ENCODE measurements at regions not wholly inside any gene's neighbourhood (a gene's known extent, or its start where the extent isn't known, plus 50 kb on each side); places are given as distances from the start of the nearest gene placed in this dataset.

- H3K4me2 ChIP-seq (ENCODE audit: low read length): no peak overlapping the region
- ATAC-seq: no peak
- CTCF ChIA-PET: no interaction called here
Measured at GRCh38 chr13:90796474-90796873, 551.0 kb upstream of the MIR17HG start.

DNA sequence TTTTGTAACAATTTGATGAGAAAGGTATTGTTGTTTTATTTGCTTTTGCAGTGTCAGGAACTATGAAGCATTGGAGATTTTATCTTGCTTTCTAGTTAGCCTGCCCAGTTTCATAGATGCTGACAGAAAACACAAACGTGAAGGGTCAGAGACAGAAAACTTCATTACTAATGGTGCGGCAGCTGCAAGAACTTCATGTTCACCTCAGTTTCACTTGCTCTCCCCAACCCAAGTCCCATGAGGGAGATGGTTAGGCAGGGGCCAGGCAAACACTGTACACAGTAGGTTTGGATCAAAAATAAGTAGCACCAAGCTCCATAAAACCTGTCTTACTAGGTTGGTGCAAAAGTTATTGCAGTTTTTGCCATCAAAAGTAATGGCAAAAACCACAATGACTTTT lies 550.2 kb upstream of the MIR17HG start:
- H3K27ac ChIP-seq (ENCODE audit: low read depth, low read length): no peak overlapping the region
- H3K9ac ChIP-seq (ENCODE audit: low read length): no peak overlapping the region
- no peaks in the 10 kb centered on the region for H3K36me3 ChIP-seq (ENCODE audit: control insufficient read depth in 1 of 2, insufficient read depth in 2 of 2, low read length in 2 of 2)
- no peaks in the 10 kb centered on the region for H3K27me3 ChIP-seq (ENCODE audit: insufficient read depth, low read length)
- no peak for DNase-seq (ENCODE audit: low read depth, low spot score)
- ATAC-seq: no peak
- H3K9me2 ChIP-seq (ENCODE audit: insufficient read depth): no peaks in the 10 kb centered on the region
- no peaks in the 10 kb centered on the region for H3K9me3 ChIP-seq (ENCODE audit: control insufficient read depth in 1 of 2, insufficient read depth in 1 of 2, low read depth in 1 of 2, low read length in 2 of 2)
- TF ChIP-seq, protein P1, sequence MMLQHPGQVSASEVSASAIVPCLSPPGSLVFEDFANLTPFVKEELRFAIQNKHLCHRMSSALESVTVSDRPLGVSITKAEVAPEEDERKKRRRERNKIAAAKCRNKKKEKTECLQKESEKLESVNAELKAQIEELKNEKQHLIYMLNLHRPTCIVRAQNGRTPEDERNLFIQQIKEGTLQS (IDR thresholded peaks at IDR 0.05): no peak
- TF ChIP-seq SRF (IDR thresholded peaks at IDR 0.05; ENCODE audit: low read depth) (no peak), CBX3 (IDR thresholded peaks at IDR 0.05; ENCODE audit: low read depth) (no peak), SIN3A (IDR thresholded peaks at IDR 0.05; ENCODE audit: low read depth) (no peak), TCF7L2 (IDR thresholded peaks at IDR 0.05; ENCODE audit: borderline replicate concordance, extremely low read depth, insufficient read depth, insufficient read length) (no peak), EZH2 (IDR thresholded peaks at IDR 0.05) (no peak), FOSL1 (IDR thresholded peaks at IDR 0.05; ENCODE audit: low read depth) (no peak), JUND (IDR thresholded peaks at IDR 0.05) (no peak), EZH2phosphoT487 (IDR thresholded peaks at IDR 0.05; ENCODE audit: borderline replicate concordance) (no peak)
- intact Hi-C loops (cut with micrococcal nuclease): no loop called here
- H2AFZ ChIP-seq (ENCODE audit: low read depth, low read length, poor library complexity, severe bottlenecking): no peak overlapping the region
- no peak overlapping the region for H3K4me2 ChIP-seq (ENCODE audit: low read length)
- H3K79me2 ChIP-seq (ENCODE audit: insufficient read depth, low read length): no peaks in the 10 kb centered on the region
- ChIA-PET CTCF (no interaction called here), RAD21 (ENCODE audit: low non-redundant PET in 1 of 2, low total read pairs in 2 of 2, uncharacterized antibody in 2 of 2, unreplicated experiment in 2 of 2) (no interaction called here), POLR2A (no interaction called here)
- BruUV-seq (replicated peaks): no TSS peak
- H3K4me1 ChIP-seq (ENCODE audit: control insufficient read depth in 1 of 2, insufficient read depth in 2 of 2, low read length in 2 of 2): no peaks in the 10 kb centered on the region
- H4K20me1 ChIP-seq (ENCODE audit: insufficient read depth): no peaks in the 10 kb centered on the region
- no peak overlapping the region for H3K4me3 ChIP-seq (replicated peaks in 1 of 2; ENCODE audit: low read depth in 1 of 2, low read length in 2 of 2)

More at GRCh38 chr13:90796474-90796873, 551.0 kb upstream of the MIR17HG start:
- no peak overlapping the region for H2AFZ ChIP-seq (ENCODE audit: low read depth, low read length, poor library complexity, severe bottlenecking)
- H3K4me3 ChIP-seq (replicated peaks in 1 of 2; ENCODE audit: low read depth in 1 of 2, low read length in 2 of 2): no peak overlapping the region
- H3K9ac ChIP-seq (ENCODE audit: low read length): no peak overlapping the region
- no peaks in the 10 kb centered on the region for H3K9me3 ChIP-seq (ENCODE audit: control insufficient read depth in 1 of 2, insufficient read depth in 1 of 2, low read depth in 1 of 2, low read length in 2 of 2)
- no peak overlapping the region for H3K27ac ChIP-seq (ENCODE audit: low read depth, low read length)
- intact Hi-C loops (cut with micrococcal nuclease): no loop called here
- H3K36me3 ChIP-seq (ENCODE audit: control insufficient read depth in 1 of 2, insufficient read depth in 2 of 2, low read length in 2 of 2): no peaks in the 10 kb centered on the region
- POLR2A ChIA-PET: no interaction called here
- no TSS peak for BruUV-seq (replicated peaks)
- H3K9me2 ChIP-seq (ENCODE audit: insufficient read depth): no peaks in the 10 kb centered on the region
- RAD21 ChIA-PET (ENCODE audit: low non-redundant PET in 1 of 2, low total read pairs in 2 of 2, uncharacterized antibody in 2 of 2, unreplicated experiment in 2 of 2): no interaction called here
- TF ChIP-seq POLR2AphosphoS5 (IDR thresholded peaks at IDR 0.05; ENCODE audit: low read depth, low read length) (no peak), ZFX (IDR thresholded peaks at IDR 0.05) (no peak), EZH2phosphoT487 (IDR thresholded peaks at IDR 0.05; ENCODE audit: borderline replicate concordance) (no peak)
- no peaks in the 10 kb centered on the region for H4K20me1 ChIP-seq (ENCODE audit: insufficient read depth)
- no peaks in the 10 kb centered on the region for H3K27me3 ChIP-seq (ENCODE audit: insufficient read depth, low read length)
- no peak for DNase-seq (ENCODE audit: low read depth, low spot score)
- no peaks in the 10 kb centered on the region for H3K4me1 ChIP-seq (ENCODE audit: control insufficient read depth in 1 of 2, insufficient read depth in 2 of 2, low read length in 2 of 2)
- no peaks in the 10 kb centered on the region for H3K79me2 ChIP-seq (ENCODE audit: insufficient read depth, low read length)

Data from HCT116 (cell line).